Neural progenitor cell (in vitro differentiated cells): ENCODE measurements at regions not wholly inside any gene's neighbourhood (a gene's known extent, or its start where the extent isn't known, plus 50 kb on each side); places are given as distances from the start of the nearest gene placed in this dataset.

Experiments
- DNase-seq: peaks from one replicate; pipeline ENCODE4 v3.0.0-alpha.2; 2016; ENCODE audit warnings: low spot score
- H2AFZ ChIP-seq: fragments of 200-600 bp; sonication (generic); replicated peaks from 2 replicates; pipeline ENCODE4 v1.6.1; 2016; ENCODE audit warnings: antibody characterized with exemption
- H3F3A ChIP-seq: fragments of 200-600 bp; sonication (generic); 2 replicates; pipeline ENCODE4 v1.6.1; 2016; ENCODE audit warnings: antibody characterized with exemption, low read depth
- H3K27ac ChIP-seq: fragments of 200-600 bp; sonication (generic); 2 replicates; pipeline ENCODE4 v1.5.1; 2016; ENCODE audit warnings: mild to moderate bottlenecking
- H3K27me3 ChIP-seq: fragments of 200-600 bp; sonication (generic); 2 replicates; pipeline ENCODE4 v1.6.1; 2016; ENCODE audit warnings: mild to moderate bottlenecking, moderate library complexity
- H3K36me3 ChIP-seq: fragments of 200-600 bp; sonication (generic); 2 replicates; pipeline ENCODE4 v1.5.1; 2016
- H3K4me1 ChIP-seq: fragments of 200-600 bp; sonication (generic); 2 replicates; pipeline ENCODE4 v1.6.1; 2016; ENCODE audit warnings: mixed run types
- H3K4me2 ChIP-seq: fragments of 200-600 bp; sonication (generic); 2 replicates; pipeline ENCODE4 v1.6.1; 2016
- H3K4me3 ChIP-seq: fragments of 200-600 bp; sonication (generic); 2 replicates; pipeline ENCODE4 v1.5.1; 2016
- H3K79me2 ChIP-seq: fragments of 200-600 bp; sonication (generic); 2 replicates; pipeline ENCODE4 v1.6.1; 2016; ENCODE audit warnings: low read depth
- H3K9ac ChIP-seq: fragments of 200-600 bp; sonication (generic); 2 replicates; pipeline ENCODE4 v1.6.1; 2016
- H3K9me3 ChIP-seq: fragments of 200-600 bp; sonication (generic); 2 replicates; pipeline ENCODE4 v1.5.1; 2016; ENCODE audit warnings: low read depth
- H4K20me1 ChIP-seq: fragments of 200-600 bp; sonication (generic); 2 replicates; pipeline ENCODE4 v1.6.1; 2016; ENCODE audit warnings: low read depth
- H3K27ac Mint-ChIP-seq: 3 replicates; pipeline ENCODE4 v1.8.0; 2021; ENCODE audit warnings: mixed read lengths
- H3K27me3 Mint-ChIP-seq: 2 replicates; pipeline ENCODE4 v1.8.0; 2022; ENCODE audit warnings: low read depth, mild to moderate bottlenecking, inconsistent platforms, moderate library complexity, mixed read lengths; ENCODE audit not compliant: insufficient read depth
- H3K36me3 Mint-ChIP-seq: 3 replicates; pipeline ENCODE4 v1.8.0; 2021; ENCODE audit warnings: mixed read lengths
- H3K4me1 Mint-ChIP-seq: 3 replicates; pipeline ENCODE4 v1.8.0; 2021; ENCODE audit warnings: mixed read lengths
- H3K4me3 Mint-ChIP-seq: 3 replicates; pipeline ENCODE4 v1.8.0; 2021; ENCODE audit warnings: mild to moderate bottlenecking, moderate library complexity, mixed read lengths
- H3K9me3 Mint-ChIP-seq: 3 replicates; pipeline ENCODE4 v1.8.0; 2020; ENCODE audit warnings: mixed read lengths
- CTCF ChIP-seq: fragments of 200-600 bp; sonication (generic); IDR thresholded peaks from 2 replicates; pipeline ENCODE4 v1.5.1; 2017; ENCODE audit warnings: antibody characterized with exemption, mild to moderate bottlenecking
- EZH2 ChIP-seq: fragments of 200-600 bp; sonication (generic); IDR thresholded peaks from 2 replicates; pipeline ENCODE4 v1.6.1; 2017; ENCODE audit warnings: antibody characterized with exemption, mild to moderate bottlenecking, moderate library complexity
- EZH2phosphoT487 ChIP-seq: fragments of 200-600 bp; sonication (generic); IDR thresholded peaks from 2 replicates; pipeline ENCODE4 v1.6.1; 2017; ENCODE audit warnings: antibody characterized with exemption

- Histone ChIP-seq H3K9ac (no peak overlapping the region), H2AFZ (no peak overlapping the region)
- peaks cover 38% of the 10 kb centered on the region for H3K4me1 Mint-ChIP-seq
These were observed 117.5 kb downstream of the MACIR start for GRCh38 chr5:103375863-103376591.

GRCh38 chr5:103375350-103375749, 116.8 kb downstream of the MACIR start:
- no peaks in the 10 kb centered on the region for H4K20me1 ChIP-seq
- peaks cover 22% of the 10 kb centered on the region for H3K27me3 ChIP-seq
- no peak for DNase-seq
- Mint-ChIP-seq H3K27me3 (peaks cover 3% of the 10 kb centered on the region), H3K27ac (no peak overlapping the region), H3K4me3 (no peak overlapping the region), H3K4me1 (peaks cover 41% of the 10 kb centered on the region), H3K9me3 (no peaks in the 10 kb centered on the region), H3K36me3 (no peaks in the 10 kb centered on the region)
- H3F3A ChIP-seq: no peaks in the 10 kb centered on the region
- no peak overlapping the region for H3K9ac ChIP-seq
- no peak overlapping the region for H3K4me3 ChIP-seq
- H3K27ac ChIP-seq: no peak overlapping the region
- H2AFZ ChIP-seq: no peak overlapping the region
- H3K79me2 ChIP-seq: no peaks in the 10 kb centered on the region
- no peaks in the 10 kb centered on the region for H3K9me3 ChIP-seq
- no peaks in the 10 kb centered on the region for H3K36me3 ChIP-seq
- H3K4me1 ChIP-seq: no peaks in the 10 kb centered on the region
- no peak for TF ChIP-seq CTCF
- TF ChIP-seq EZH2: no peak
- TF ChIP-seq EZH2phosphoT487: no peak
- H3K4me2 ChIP-seq: no peak overlapping the region

More at GRCh38 chr5:103375863-103376591, 117.5 kb downstream of the MACIR start:
- peaks cover 4% of the 10 kb centered on the region for H3K9me3 Mint-ChIP-seq
- no peak overlapping the region for H3K4me2 ChIP-seq
- no peak for TF ChIP-seq EZH2phosphoT487
- TF ChIP-seq CTCF: no peak
- no peak for TF ChIP-seq EZH2
- H3K79me2 ChIP-seq: no peaks in the 10 kb centered on the region
- no peaks in the 10 kb centered on the region for H3F3A ChIP-seq
- no peaks in the 10 kb centered on the region for H3K9me3 ChIP-seq
- H3K36me3 ChIP-seq: no peaks in the 10 kb centered on the region
- H3K4me3 Mint-ChIP-seq: no peak overlapping the region
- H3K4me3 ChIP-seq: no peak overlapping the region
- peaks cover 3% of the 10 kb centered on the region for H3K27me3 Mint-ChIP-seq
- peaks cover 16% of the 10 kb centered on the region for H3K27me3 ChIP-seq
- no peaks in the 10 kb centered on the region for H3K4me1 ChIP-seq
- H3K27ac Mint-ChIP-seq: no peak overlapping the region
- no peaks in the 10 kb centered on the region for H3K36me3 Mint-ChIP-seq
- H3K27ac ChIP-seq: no peak overlapping the region
- H4K20me1 ChIP-seq: no peaks in the 10 kb centered on the region
- no peak for DNase-seq

GRCh38 chr5:103374473-103374963, 116.0 kb downstream of the MACIR start:
- no peak overlapping the region for H2AFZ ChIP-seq

More at GRCh38 chr5:103374473-103374963, 116.0 kb downstream of the MACIR start:
- H3K9ac ChIP-seq: no peak overlapping the region
- H3F3A ChIP-seq: peaks cover 3% of the 10 kb centered on the region
- no peak overlapping the region for H3K4me2 ChIP-seq
- H3K79me2 ChIP-seq: no peaks in the 10 kb centered on the region
- Mint-ChIP-seq H3K27ac (no peak overlapping the region), H3K4me3 (no peak overlapping the region), H3K4me1 (peaks cover 41% of the 10 kb centered on the region), H3K36me3 (no peaks in the 10 kb centered on the region), H3K27me3 (no peaks in the 10 kb centered on the region), H3K9me3 (no peaks in the 10 kb centered on the region)
- no peak for DNase-seq
- TF ChIP-seq EZH2phosphoT487 (no peak), EZH2 (no peak), CTCF (no peak)
- no peak overlapping the region for H3K4me3 ChIP-seq
- H3K27me3 ChIP-seq: peaks cover 26% of the 10 kb centered on the region
- no peaks in the 10 kb centered on the region for H3K36me3 ChIP-seq
- peaks cover 3% of the 10 kb centered on the region for H3K4me1 ChIP-seq
- no peaks in the 10 kb centered on the region for H3K9me3 ChIP-seq
- H4K20me1 ChIP-seq: no peaks in the 10 kb centered on the region
- no peak overlapping the region for H3K27ac ChIP-seq
